ENCODE measurements at regions not wholly inside any gene's neighbourhood (a gene's known extent, or its start where the extent isn't known, plus 50 kb on each side); places are given as distances from the start of the nearest gene placed in this dataset.

- DNase-seq: no peak
- Histone ChIP-seq H3K4me3 (no peak overlapping the region), H3K36me3 (ENCODE audit: insufficient read depth in 1 of 2, low read depth in 1 of 2) (no peaks in the 10 kb centered on the region), H3K27me3 (ENCODE audit: insufficient read depth in 3 of 3, low read length in 2 of 3) (no peaks in the 10 kb centered on the region), H3K9me3 (no peaks in the 10 kb centered on the region), H3K4me1 (no peaks in the 10 kb centered on the region), H3K27ac (no peak overlapping the region)
- TF ChIP-seq CTCF (IDR thresholded peaks at IDR 0.05): no peak
- WGBS, 3 donors: 77 to 80% (median 79%) methylated on average over 11 of the region's 11 CpGs
- ATAC-seq: no peak
- intact Hi-C loops (cut with DNase I): no loop called here
Measured at GRCh38 chr16:51892293-51893007, 654.5 kb downstream of the TOX3 start.

GRCh38 chr16:51888534-51888933 lies 658.4 kb downstream of the TOX3 start:
- no peaks in the 10 kb centered on the region for H3K9me3 ChIP-seq
- ATAC-seq (no peak), DNase-seq (no peak)
- no peak overlapping the region for H3K27ac ChIP-seq
- H3K36me3 ChIP-seq (ENCODE audit: insufficient read depth in 1 of 2, low read depth in 1 of 2): no peaks in the 10 kb centered on the region
- WGBS, 3 donors: 83 to 88% (median 87%) methylated on average over 1 of the region's 1 CpG
- H3K27me3 ChIP-seq (ENCODE audit: insufficient read depth in 3 of 3, low read length in 2 of 3): no peaks in the 10 kb centered on the region
- TF ChIP-seq CTCF (IDR thresholded peaks at IDR 0.05): no peak
- intact Hi-C loops (cut with DNase I): no loop called here
- H3K4me1 ChIP-seq: no peaks in the 10 kb centered on the region
- no peak overlapping the region for H3K4me3 ChIP-seq

GRCh38 chr16:51888016-51888415 lies 658.9 kb downstream of the TOX3 start:
- H3K36me3 ChIP-seq (ENCODE audit: insufficient read depth in 1 of 2, low read depth in 1 of 2): no peaks in the 10 kb centered on the region
- H3K4me1 ChIP-seq: no peaks in the 10 kb centered on the region
- no peak overlapping the region for H3K27ac ChIP-seq
- TF ChIP-seq CTCF (IDR thresholded peaks at IDR 0.05): no peak
- intact Hi-C loops (cut with DNase I): no loop called here
- H3K27me3 ChIP-seq (ENCODE audit: insufficient read depth in 3 of 3, low read length in 2 of 3): no peaks in the 10 kb centered on the region
- ATAC-seq (no peak), DNase-seq (no peak)
- no peak overlapping the region for H3K4me3 ChIP-seq
- 82 to 90% (median 84%) methylated on average over 1 of the region's 1 CpG for WGBS, 3 donors
- no peaks in the 10 kb centered on the region for H3K9me3 ChIP-seq

GRCh38 chr16:51886456-51886855 lies 660.5 kb downstream of the TOX3 start:
- Histone ChIP-seq H3K36me3 (ENCODE audit: insufficient read depth in 1 of 2, low read depth in 1 of 2) (no peaks in the 10 kb centered on the region), H3K4me1 (no peaks in the 10 kb centered on the region), H3K4me3 (no peak overlapping the region), H3K27me3 (ENCODE audit: insufficient read depth in 3 of 3, low read length in 2 of 3) (no peaks in the 10 kb centered on the region), H3K27ac (no peak overlapping the region), H3K9me3 (no peaks in the 10 kb centered on the region)
- DNase-seq (no peak), ATAC-seq (no peak)
- TF ChIP-seq CTCF (IDR thresholded peaks at IDR 0.05): no peak
- WGBS, 3 donors: 61 to 76% (median 73%) methylated on average over 2 of the region's 2 CpGs
- intact Hi-C loops (cut with DNase I): no loop called here

- DNase-seq: no peak
- Histone ChIP-seq H3K4me1 (no peaks in the 10 kb centered on the region), H3K9me3 (no peaks in the 10 kb centered on the region), H3K4me3 (no peak overlapping the region), H3K27ac (no peak overlapping the region), H3K36me3 (ENCODE audit: insufficient read depth in 1 of 2, low read depth in 1 of 2) (no peaks in the 10 kb centered on the region), H3K27me3 (ENCODE audit: insufficient read depth in 3 of 3, low read length in 2 of 3) (no peaks in the 10 kb centered on the region)
- no peak for ATAC-seq
- intact Hi-C loops (cut with DNase I): no loop called here
- TF ChIP-seq CTCF (IDR thresholded peaks at IDR 0.05): no peak
- WGBS, 3 donors: 76 to 87% (median 83%) methylated on average over 2 of the region's 2 CpGs
Measured at GRCh38 chr16:51884773-51885172, 662.2 kb downstream of the TOX3 start.

Data from psoas muscle (tissue), 7 donors.